Fibroblast of mammary gland (primary cell): ENCODE measurements at regions not wholly inside any gene's neighbourhood (a gene's known extent, or its start where the extent isn't known, plus 50 kb on each side); places are given as distances from the start of the nearest gene placed in this dataset.

ENCODE experiments used
- DNase-seq: peaks from one replicate; pipeline ENCODE4 v3.0.0-alpha.2; 2010; ENCODE audit warnings: low read depth
- H3K4me3 ChIP-seq: 2 replicates; pipeline ENCODE4 v1.5.1; 2011; ENCODE audit warnings: low read depth, mild to moderate bottlenecking, low read length, moderate library complexity; ENCODE audit not compliant: control insufficient read depth
- TF ChIP-seq, protein P1 (sequence below): conservative IDR thresholded peaks from 2 replicates; pipeline ENCODE4 v1.5.1; 2011; ENCODE audit warnings: low read depth, low read length, inconsistent platforms; ENCODE audit not compliant: control insufficient read depth, insufficient read depth

DNA sequence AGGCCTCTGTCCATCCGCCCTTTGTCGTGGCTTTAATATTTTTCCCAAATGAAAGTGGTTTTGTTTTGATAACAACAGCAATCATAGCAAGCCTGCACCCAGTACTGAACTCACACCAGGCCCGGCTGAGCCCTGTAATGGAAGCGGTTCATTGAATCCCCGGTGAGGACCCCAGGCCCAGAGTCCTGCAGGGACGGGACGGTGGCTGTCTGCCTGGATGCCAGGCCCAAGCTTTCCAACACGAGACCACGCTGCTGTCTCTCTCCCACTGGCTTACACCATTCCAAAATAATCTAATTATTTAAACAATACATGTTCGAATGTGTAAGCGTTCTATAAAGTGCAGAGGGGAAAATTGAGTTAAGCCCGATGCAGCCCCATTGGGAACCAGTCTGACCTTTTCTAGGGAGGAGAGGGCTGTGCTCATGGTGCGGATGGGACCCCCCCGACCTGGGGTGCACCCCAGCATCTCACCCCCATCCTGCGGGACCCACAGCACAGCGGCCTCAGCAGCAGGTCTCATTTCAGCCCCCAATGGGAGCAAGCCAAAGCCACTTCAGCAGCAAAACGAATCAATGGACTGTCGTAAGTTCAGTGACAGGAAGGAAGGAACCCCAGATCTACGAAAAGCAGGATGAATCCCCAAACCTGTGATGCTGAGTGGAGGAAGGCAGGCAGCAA, 1046.9 kb downstream of the BRD1 start:
- TF ChIP-seq, protein P1, sequence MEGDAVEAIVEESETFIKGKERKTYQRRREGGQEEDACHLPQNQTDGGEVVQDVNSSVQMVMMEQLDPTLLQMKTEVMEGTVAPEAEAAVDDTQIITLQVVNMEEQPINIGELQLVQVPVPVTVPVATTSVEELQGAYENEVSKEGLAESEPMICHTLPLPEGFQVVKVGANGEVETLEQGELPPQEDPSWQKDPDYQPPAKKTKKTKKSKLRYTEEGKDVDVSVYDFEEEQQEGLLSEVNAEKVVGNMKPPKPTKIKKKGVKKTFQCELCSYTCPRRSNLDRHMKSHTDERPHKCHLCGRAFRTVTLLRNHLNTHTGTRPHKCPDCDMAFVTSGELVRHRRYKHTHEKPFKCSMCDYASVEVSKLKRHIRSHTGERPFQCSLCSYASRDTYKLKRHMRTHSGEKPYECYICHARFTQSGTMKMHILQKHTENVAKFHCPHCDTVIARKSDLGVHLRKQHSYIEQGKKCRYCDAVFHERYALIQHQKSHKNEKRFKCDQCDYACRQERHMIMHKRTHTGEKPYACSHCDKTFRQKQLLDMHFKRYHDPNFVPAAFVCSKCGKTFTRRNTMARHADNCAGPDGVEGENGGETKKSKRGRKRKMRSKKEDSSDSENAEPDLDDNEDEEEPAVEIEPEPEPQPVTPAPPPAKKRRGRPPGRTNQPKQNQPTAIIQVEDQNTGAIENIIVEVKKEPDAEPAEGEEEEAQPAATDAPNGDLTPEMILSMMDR, result no peak
- no peak for DNase-seq
- H3K4me3 ChIP-seq, result no peak overlapping the region

GRCh38 chr22:48779661-48780596, 1047.7 kb downstream of the BRD1 start:
- no peak overlapping the region for H3K4me3 ChIP-seq
- DNase-seq, result no peak
- TF ChIP-seq, protein P1, result no peak

GRCh38 chr22:48779211-48779643, 1048.4 kb downstream of the BRD1 start:
- TF ChIP-seq, protein P1, result no peak
- no peak for DNase-seq
- no peak overlapping the region for H3K4me3 ChIP-seq

GRCh38 chr22:48778308-48779195, 1049.1 kb downstream of the BRD1 start:
- no peak overlapping the region for H3K4me3 ChIP-seq
- DNase-seq, result no peak
- TF ChIP-seq, protein P1, result no peak

- DNase-seq, result no peak
- TF ChIP-seq, protein P1, result no peak
- no peak overlapping the region for H3K4me3 ChIP-seq
Observed at GRCh38 chr22:48772286-48772907, 1055.3 kb downstream of the BRD1 start.

DNA sequence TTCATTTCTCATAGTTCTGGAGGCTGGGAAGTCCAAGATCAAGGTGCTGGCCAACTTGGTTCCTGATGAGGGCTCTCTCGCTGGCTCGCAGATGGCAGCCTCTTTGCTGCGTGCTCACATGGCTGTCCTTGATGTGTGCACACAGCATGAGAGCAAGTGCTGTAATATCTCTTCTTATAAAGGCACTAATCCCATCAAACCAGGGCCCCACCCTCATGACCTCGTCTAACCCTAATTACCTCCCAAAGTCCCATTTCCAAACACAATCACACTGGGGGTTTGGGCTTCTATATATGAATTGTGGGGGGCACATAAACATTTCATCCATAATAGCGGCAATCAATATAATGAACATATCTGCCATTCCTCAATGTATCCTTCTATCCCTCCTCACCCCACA, 1062.1 kb downstream of the BRD1 start:
- TF ChIP-seq, protein P1, result no peak
- no peak overlapping the region for H3K4me3 ChIP-seq
- DNase-seq, result no peak
